ENCODE measurements at regions not wholly inside any gene's neighbourhood (a gene's known extent, or its start where the extent isn't known, plus 50 kb on each side); places are given as distances from the start of the nearest gene placed in this dataset.

DNA sequence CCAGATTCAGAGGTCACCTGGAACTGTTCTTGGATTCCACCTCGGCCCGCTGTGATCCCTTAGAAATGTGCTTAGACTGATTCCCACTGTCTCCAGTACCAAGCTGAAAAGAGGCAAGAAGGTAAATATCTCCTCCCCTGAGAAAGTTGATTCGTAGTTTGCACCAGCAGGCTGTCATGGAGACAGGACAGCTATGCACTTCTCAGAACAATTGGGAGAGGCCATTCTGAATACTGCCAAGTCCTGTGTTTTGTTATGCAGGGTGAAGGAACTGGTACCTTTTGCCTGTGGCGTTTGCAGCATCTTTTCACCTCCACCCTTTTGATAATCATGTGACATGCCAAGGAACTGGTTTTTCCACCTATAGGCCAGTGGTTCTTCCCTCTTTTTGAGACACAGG is 58.2 kb upstream of the RNGTT start:
- Histone ChIP-seq H3K9me3 (ENCODE audit: insufficient read depth, low read length, severe bottlenecking) (no peaks in the 10 kb centered on the region), H3K4me1 (ENCODE audit: insufficient read depth, low read length) (no peaks in the 10 kb centered on the region), H3K9ac (ENCODE audit: low read depth, low read length) (no peak overlapping the region), H3K27me3 (ENCODE audit: insufficient read depth, low read length, poor library complexity) (no peaks in the 10 kb centered on the region), H3K36me3 (ENCODE audit: insufficient read depth, low read length) (no peaks in the 10 kb centered on the region), H3K79me2 (ENCODE audit: insufficient read depth, low read length) (no peaks in the 10 kb centered on the region), H3K27ac (ENCODE audit: low read length) (no peak overlapping the region), H2AFZ (ENCODE audit: low read depth, low read length) (no peak overlapping the region), H3K4me2 (ENCODE audit: insufficient read depth, low read length) (no peak overlapping the region), H3K4me3 (ENCODE audit: low read depth in 1 of 2, low read length in 2 of 2) (no peak overlapping the region), H4K20me1 (ENCODE audit: insufficient read depth, low read length) (no peaks in the 10 kb centered on the region)
- TF ChIP-seq, protein P1, sequence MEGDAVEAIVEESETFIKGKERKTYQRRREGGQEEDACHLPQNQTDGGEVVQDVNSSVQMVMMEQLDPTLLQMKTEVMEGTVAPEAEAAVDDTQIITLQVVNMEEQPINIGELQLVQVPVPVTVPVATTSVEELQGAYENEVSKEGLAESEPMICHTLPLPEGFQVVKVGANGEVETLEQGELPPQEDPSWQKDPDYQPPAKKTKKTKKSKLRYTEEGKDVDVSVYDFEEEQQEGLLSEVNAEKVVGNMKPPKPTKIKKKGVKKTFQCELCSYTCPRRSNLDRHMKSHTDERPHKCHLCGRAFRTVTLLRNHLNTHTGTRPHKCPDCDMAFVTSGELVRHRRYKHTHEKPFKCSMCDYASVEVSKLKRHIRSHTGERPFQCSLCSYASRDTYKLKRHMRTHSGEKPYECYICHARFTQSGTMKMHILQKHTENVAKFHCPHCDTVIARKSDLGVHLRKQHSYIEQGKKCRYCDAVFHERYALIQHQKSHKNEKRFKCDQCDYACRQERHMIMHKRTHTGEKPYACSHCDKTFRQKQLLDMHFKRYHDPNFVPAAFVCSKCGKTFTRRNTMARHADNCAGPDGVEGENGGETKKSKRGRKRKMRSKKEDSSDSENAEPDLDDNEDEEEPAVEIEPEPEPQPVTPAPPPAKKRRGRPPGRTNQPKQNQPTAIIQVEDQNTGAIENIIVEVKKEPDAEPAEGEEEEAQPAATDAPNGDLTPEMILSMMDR (IDR thresholded peaks at IDR 0.05; ENCODE audit: borderline replicate concordance, extremely low read depth, low read length, poor library complexity, severe bottlenecking), result no peak
- TF ChIP-seq EZH2 (IDR thresholded peaks at IDR 0.05; ENCODE audit: borderline replicate concordance, low read depth, low read length, severe bottlenecking), result no peak
- ATAC-seq (ENCODE audit: insufficient read depth, low read depth) (no peak), DNase-seq (no peak)

DNA sequence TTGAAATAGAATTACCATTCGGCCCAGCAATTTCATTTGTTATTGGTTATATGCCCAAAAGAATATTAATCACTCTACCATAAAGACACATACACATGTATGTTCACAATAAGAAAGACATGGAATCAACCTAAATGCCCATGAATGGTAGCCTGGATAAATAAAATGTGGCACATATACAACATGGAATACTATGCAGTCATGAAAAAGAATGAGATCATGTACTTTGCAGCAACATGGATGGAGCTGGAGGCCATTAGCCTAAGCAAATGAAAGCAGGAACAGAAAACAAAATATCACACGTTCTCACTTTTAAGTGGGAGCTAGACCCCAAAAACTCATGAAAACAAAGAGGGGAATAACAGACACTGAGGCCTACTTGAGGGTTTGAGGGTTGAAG is 52.6 kb upstream of the RNGTT start:
- H3K4me3 ChIP-seq (ENCODE audit: low read depth in 1 of 2, low read length in 2 of 2), result no peak overlapping the region
- no peaks in the 10 kb centered on the region for H3K79me2 ChIP-seq (ENCODE audit: insufficient read depth, low read length)
- no peaks in the 10 kb centered on the region for H4K20me1 ChIP-seq (ENCODE audit: insufficient read depth, low read length)
- H3K9me3 ChIP-seq (ENCODE audit: insufficient read depth, low read length, severe bottlenecking), result no peaks in the 10 kb centered on the region
- H3K36me3 ChIP-seq (ENCODE audit: insufficient read depth, low read length), result no peaks in the 10 kb centered on the region
- no peak overlapping the region for H3K27ac ChIP-seq (ENCODE audit: low read length)
- no peak for ATAC-seq (ENCODE audit: insufficient read depth, low read depth)
- H3K4me1 ChIP-seq (ENCODE audit: insufficient read depth, low read length), result no peaks in the 10 kb centered on the region
- no peak overlapping the region for H3K4me2 ChIP-seq (ENCODE audit: insufficient read depth, low read length)
- no peak overlapping the region for H3K9ac ChIP-seq (ENCODE audit: low read depth, low read length)
- no peak overlapping the region for H2AFZ ChIP-seq (ENCODE audit: low read depth, low read length)
- no peaks in the 10 kb centered on the region for H3K27me3 ChIP-seq (ENCODE audit: insufficient read depth, low read length, poor library complexity)
- no peak for TF ChIP-seq EZH2 (IDR thresholded peaks at IDR 0.05; ENCODE audit: borderline replicate concordance, low read depth, low read length, severe bottlenecking)
- TF ChIP-seq, protein P1 (IDR thresholded peaks at IDR 0.05; ENCODE audit: borderline replicate concordance, extremely low read depth, low read length, poor library complexity, severe bottlenecking), result no peak
- DNase-seq, result no peak

DNA sequence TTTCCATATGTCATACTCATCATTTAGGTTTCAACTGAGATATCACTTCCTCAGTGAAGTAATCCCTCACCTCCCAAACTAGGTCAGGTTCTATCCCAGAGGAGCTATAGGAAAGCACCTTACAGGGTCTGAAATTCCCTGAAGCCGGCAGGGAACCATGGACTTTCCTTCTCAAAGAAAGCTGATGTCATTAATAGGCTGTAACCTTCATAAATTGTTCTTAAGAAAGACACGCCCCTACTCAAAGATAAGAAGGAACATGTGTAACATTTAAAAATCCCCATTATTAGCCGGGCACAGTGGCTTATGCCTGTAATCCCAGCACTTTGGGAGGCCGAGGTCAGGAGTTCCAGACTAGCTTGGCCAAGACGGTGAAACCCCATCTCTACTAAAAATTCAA is 50.0 kb upstream of the RNGTT start:
- H3K27ac ChIP-seq (ENCODE audit: low read length), result no peak overlapping the region
- no peaks in the 10 kb centered on the region for H4K20me1 ChIP-seq (ENCODE audit: insufficient read depth, low read length)
- no peak overlapping the region for H2AFZ ChIP-seq (ENCODE audit: low read depth, low read length)
- no peaks in the 10 kb centered on the region for H3K79me2 ChIP-seq (ENCODE audit: insufficient read depth, low read length)
- no peaks in the 10 kb centered on the region for H3K36me3 ChIP-seq (ENCODE audit: insufficient read depth, low read length)
- no peak overlapping the region for H3K9ac ChIP-seq (ENCODE audit: low read depth, low read length)
- ATAC-seq (ENCODE audit: insufficient read depth, low read depth) (no peak), DNase-seq (no peak)
- H3K4me1 ChIP-seq (ENCODE audit: insufficient read depth, low read length), result no peaks in the 10 kb centered on the region
- H3K4me2 ChIP-seq (ENCODE audit: insufficient read depth, low read length), result no peak overlapping the region
- no peak overlapping the region for H3K4me3 ChIP-seq (ENCODE audit: low read depth in 1 of 2, low read length in 2 of 2)
- no peaks in the 10 kb centered on the region for H3K27me3 ChIP-seq (ENCODE audit: insufficient read depth, low read length, poor library complexity)
- no peaks in the 10 kb centered on the region for H3K9me3 ChIP-seq (ENCODE audit: insufficient read depth, low read length, severe bottlenecking)
- TF ChIP-seq, protein P1 (IDR thresholded peaks at IDR 0.05; ENCODE audit: borderline replicate concordance, extremely low read depth, low read length, poor library complexity, severe bottlenecking), result no peak
- TF ChIP-seq EZH2 (IDR thresholded peaks at IDR 0.05; ENCODE audit: borderline replicate concordance, low read depth, low read length, severe bottlenecking), result no peak

All from DND-41 (cell line).